WTC11 (cell line): ENCODE measurements at regions not wholly inside any gene's neighbourhood (a gene's known extent, or its start where the extent isn't known, plus 50 kb on each side); places are given as distances from the start of the nearest gene placed in this dataset.

Source experiments
- CTCF ChIP-seq: fragments of 200-600 bp; IDR thresholded peaks from 2 replicates; pipeline ENCODE4 v1.8.0; 2022; ENCODE audit warnings: antibody characterized with exemption
- FOXK1 ChIP-seq: sonication (generic); formaldehyde crosslinking; IDR thresholded peaks from 2 replicates; pipeline ENCODE4 v1.8.0; 2022; ENCODE audit warnings: mild to moderate bottlenecking, moderate library complexity, missing genetic modification reagents
- JUN ChIP-seq: sonication (generic); formaldehyde crosslinking; IDR thresholded peaks from 2 replicates; pipeline ENCODE4 v1.8.0; 2023; ENCODE audit warnings: mild to moderate bottlenecking, missing genetic modification reagents
- MXD4 ChIP-seq: fragments of 250-450 bp; sonication (Bioruptor Pico); IDR thresholded peaks from 2 replicates; pipeline ENCODE4 v1.8.0; 2021; ENCODE audit warnings: mild to moderate bottlenecking, moderate library complexity, borderline replicate concordance
- NFYB ChIP-seq: sonication (generic); formaldehyde crosslinking; conservative IDR thresholded peaks from 2 replicates; pipeline ENCODE4 v1.8.0; 2022; ENCODE audit warnings: low read depth, missing genetic modification reagents
- SMAD3 ChIP-seq: sonication (generic); formaldehyde crosslinking; IDR thresholded peaks from 2 replicates; pipeline ENCODE4 v1.8.0; 2022; ENCODE audit warnings: missing genetic modification reagents, mild to moderate bottlenecking, borderline replicate concordance
- ZBTB43 ChIP-seq: sonication (generic); formaldehyde crosslinking; IDR thresholded peaks from 2 replicates; pipeline ENCODE4 v1.8.1; 2023; ENCODE audit warnings: mild to moderate bottlenecking, missing genetic modification reagents
- ZNF263 ChIP-seq: sonication (generic); formaldehyde crosslinking; IDR thresholded peaks from 2 replicates; pipeline ENCODE4 v1.8.1; 2022; ENCODE audit warnings: low read depth, mild to moderate bottlenecking, moderate library complexity, missing genetic modification reagents
- TF ChIP-seq, protein P1 (sequence below): sonication (generic); formaldehyde crosslinking; conservative IDR thresholded peaks from 2 replicates; pipeline ENCODE4 v1.8.1; 2022; ENCODE audit warnings: mild to moderate bottlenecking, missing genetic modification reagents
- TF ChIP-seq, protein P2 (sequence below): sonication (generic); formaldehyde crosslinking; IDR thresholded peaks from 2 replicates; pipeline ENCODE4 v1.8.1; 2022; ENCODE audit warnings: low read depth, missing genetic modification reagents, borderline replicate concordance

GRCh38 chr3:159126261-159127020 is 324.6 kb downstream of the MFSD1 start:
- TF ChIP-seq SMAD3 (no peak), CTCF (no peak), ZBTB43 (CRISPR knock-in tag) (no peak), NFYB (no peak), JUN (CRISPR knock-in tag) (no peak), MXD4 (no peak), ZNF263 (CRISPR knock-in tag) (no peak), FOXK1 (CRISPR knock-in tag) (no peak)
- TF ChIP-seq, protein P1, sequence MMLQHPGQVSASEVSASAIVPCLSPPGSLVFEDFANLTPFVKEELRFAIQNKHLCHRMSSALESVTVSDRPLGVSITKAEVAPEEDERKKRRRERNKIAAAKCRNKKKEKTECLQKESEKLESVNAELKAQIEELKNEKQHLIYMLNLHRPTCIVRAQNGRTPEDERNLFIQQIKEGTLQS (CRISPR knock-in tag): no peak
- TF ChIP-seq, protein P2, sequence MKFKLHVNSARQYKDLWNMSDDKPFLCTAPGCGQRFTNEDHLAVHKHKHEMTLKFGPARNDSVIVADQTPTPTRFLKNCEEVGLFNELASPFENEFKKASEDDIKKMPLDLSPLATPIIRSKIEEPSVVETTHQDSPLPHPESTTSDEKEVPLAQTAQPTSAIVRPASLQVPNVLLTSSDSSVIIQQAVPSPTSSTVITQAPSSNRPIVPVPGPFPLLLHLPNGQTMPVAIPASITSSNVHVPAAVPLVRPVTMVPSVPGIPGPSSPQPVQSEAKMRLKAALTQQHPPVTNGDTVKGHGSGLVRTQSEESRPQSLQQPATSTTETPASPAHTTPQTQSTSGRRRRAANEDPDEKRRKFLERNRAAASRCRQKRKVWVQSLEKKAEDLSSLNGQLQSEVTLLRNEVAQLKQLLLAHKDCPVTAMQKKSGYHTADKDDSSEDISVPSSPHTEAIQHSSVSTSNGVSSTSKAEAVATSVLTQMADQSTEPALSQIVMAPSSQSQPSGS: no peak
